LNCaP clone FGC (cell line): ENCODE measurements at regions not wholly inside any gene's neighbourhood (a gene's known extent, or its start where the extent isn't known, plus 50 kb on each side); places are given as distances from the start of the nearest gene placed in this dataset.
A peak's percentile ranks its signal among the peaks of the same experiment; 100 is the strongest.

Experiments used
- DNase-seq: peaks from one replicate; pipeline ENCODE4 v3.0.0-alpha.2; 2011; ENCODE audit warnings: low read depth
- H3K4me3 ChIP-seq: 2 replicates; pipeline ENCODE4 v1.5.1; 2011; ENCODE audit warnings: mild to moderate bottlenecking, low read depth, low read length, control low read depth
- TF ChIP-seq, protein P1 (sequence below): IDR thresholded peaks from 2 replicates; pipeline ENCODE4 v1.5.1; 2012; ENCODE audit warnings: mild to moderate bottlenecking; ENCODE audit not compliant: control insufficient read depth, insufficient read depth; ENCODE audit errors: extremely low read depth

DNA sequence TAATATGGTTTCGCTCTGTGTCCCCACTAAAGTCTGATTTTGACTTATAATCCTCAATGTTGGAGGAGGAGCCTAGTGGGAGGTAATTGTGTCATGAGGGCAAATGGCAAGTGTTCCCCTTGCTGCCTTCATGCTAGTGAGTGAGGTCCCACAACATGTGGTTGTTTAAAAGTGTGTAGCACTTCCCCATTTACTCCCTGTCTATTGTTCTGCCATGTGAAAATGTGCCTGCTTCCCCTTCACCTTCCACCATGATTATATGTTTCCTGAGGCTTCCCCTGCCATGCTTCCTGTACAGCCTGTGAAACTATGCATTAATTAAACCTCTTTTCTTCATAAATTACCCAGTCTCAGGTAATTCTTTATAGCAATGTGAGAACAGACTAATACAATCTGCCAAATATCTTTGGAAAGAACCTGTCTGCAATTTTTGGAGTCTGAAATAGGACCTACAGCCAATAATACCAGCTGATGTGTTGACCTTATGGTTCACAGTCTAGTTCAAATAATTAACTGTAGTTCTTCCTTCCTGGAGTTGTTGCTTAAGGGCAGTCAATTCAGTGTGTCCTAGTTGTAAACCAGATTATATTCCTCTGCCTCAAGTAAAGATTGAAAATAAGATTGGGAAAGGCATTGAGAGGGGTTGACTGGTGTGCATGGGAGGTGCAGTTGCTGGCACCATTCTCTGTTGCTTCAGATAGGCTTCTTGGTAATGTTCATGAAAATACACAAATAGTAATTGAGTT lies 1442.9 kb downstream of the SLITRK1 start:
- DNase-seq: no peak
- no peak overlapping the region for H3K4me3 ChIP-seq
- TF ChIP-seq, protein P1, sequence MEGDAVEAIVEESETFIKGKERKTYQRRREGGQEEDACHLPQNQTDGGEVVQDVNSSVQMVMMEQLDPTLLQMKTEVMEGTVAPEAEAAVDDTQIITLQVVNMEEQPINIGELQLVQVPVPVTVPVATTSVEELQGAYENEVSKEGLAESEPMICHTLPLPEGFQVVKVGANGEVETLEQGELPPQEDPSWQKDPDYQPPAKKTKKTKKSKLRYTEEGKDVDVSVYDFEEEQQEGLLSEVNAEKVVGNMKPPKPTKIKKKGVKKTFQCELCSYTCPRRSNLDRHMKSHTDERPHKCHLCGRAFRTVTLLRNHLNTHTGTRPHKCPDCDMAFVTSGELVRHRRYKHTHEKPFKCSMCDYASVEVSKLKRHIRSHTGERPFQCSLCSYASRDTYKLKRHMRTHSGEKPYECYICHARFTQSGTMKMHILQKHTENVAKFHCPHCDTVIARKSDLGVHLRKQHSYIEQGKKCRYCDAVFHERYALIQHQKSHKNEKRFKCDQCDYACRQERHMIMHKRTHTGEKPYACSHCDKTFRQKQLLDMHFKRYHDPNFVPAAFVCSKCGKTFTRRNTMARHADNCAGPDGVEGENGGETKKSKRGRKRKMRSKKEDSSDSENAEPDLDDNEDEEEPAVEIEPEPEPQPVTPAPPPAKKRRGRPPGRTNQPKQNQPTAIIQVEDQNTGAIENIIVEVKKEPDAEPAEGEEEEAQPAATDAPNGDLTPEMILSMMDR: no peak

DNA sequence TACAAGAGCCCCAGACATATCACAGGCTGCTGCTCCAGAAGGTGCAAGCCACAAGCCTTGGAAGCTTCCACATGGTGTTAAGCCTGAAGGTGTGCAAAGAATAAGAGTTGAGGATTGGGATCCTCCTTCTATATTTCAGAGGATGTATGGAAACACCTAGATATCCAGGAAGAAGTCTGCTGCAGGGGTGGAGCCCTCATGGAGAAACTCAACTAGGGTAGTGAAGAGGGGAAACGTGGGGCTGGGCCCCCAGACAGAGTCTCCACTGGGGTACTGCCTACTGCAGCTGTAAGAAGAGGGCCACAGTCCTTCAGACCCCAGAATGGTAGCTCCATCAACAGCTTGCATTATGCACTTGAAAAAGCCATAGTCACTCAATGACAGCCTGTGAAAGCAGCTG lies 1444.0 kb downstream of the SLITRK1 start:
- H3K4me3 ChIP-seq: no peak overlapping the region
- TF ChIP-seq, protein P1: no peak

DNA sequence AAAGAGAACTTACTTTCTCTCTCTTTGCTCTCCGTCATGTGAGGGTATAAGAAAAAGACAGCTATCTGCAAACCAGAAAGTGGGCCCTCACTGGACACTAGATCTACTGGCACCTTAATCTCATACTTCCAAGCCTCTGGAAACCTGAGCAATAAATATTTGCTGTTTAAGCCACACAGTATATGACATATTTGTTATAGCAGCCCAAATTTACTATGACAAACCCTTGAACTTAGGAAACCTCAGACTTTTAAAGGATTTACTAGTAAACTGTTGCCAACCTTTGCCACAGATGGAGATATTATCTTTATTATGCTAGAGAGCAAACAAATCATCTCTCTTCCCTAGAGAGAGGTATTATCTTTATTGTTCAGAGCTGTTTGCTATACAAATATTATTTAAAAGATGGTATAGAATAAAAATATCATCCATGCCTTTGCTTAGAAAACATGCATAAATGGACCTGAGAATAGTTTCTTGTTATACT lies 1446.1 kb downstream of the SLITRK1 start:
- H3K4me3 ChIP-seq: no peak overlapping the region
- DNase-seq: peak; percentile 88
- TF ChIP-seq, protein P1: no peak

More for the DNA sequence above, 1444.0 kb downstream of the SLITRK1 start:
- no peak for DNase-seq

DNA sequence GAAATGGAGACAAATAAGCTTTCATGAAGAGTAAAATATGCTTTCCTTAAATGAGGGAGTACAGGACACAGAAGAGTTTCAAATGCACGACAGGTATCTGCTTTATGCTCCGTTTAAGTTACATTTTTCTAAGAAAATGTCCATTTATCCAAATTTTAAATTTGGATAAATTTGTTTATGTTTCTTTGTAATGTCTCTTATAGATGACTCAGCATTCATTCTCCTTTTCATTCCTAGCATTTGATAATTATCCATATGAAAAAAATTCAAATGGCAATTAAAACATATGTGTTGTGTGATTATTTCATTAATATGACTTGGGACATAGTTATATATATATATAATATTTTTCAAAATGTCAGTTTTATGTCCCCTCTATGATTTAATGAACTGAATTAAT lies 1449.3 kb downstream of the SLITRK1 start:
- TF ChIP-seq, protein P1: no peak
- no peak overlapping the region for H3K4me3 ChIP-seq
- DNase-seq: no peak

GRCh38 chr13:82412749-82413148 lies 1469.5 kb downstream of the SLITRK1 start:
- TF ChIP-seq, protein P1: no peak
- no peak overlapping the region for H3K4me3 ChIP-seq
- DNase-seq: no peak

DNA sequence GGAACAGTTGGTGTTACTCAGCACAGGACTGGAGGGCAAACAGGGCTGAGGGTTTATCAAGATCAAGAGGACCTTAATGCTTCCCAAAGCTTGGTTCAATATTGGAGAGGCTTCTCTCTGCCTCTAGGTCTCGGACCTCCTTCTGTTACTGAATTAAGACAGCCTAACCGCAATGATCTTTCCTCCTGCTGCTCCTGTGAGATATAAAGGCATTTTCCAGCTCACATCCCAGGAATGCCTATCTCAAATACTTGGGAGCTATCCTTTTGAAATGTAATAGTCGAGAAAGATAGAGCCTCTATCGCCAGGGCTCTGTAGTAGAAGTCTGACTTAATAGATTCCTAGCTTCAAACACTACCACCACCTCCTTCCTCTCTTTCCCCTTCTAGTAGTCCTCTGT lies 1475.0 kb downstream of the SLITRK1 start:
- H3K4me3 ChIP-seq: no peak overlapping the region
- TF ChIP-seq, protein P1: no peak
- DNase-seq: no peak

DNA sequence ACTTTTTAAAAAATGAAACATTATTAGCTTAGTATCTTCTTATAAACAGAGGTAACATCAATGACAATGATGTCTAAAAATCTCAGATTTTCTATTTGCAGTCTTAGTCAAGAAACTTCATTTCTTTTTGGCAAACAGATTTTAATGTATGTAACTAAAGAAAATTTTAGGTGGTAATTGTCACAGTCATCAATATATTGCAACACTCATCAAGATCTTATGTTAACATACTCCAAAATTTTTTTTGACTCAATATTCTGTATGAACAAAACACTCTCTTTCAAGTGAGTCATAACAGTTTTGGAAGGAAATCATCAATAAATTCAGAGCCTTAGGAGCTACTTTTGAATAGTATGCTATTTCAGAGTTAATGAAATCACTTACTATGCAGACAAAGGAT lies 1507.6 kb downstream of the SLITRK1 start:
- DNase-seq: no peak
- TF ChIP-seq, protein P1: no peak
- no peak overlapping the region for H3K4me3 ChIP-seq
